K562 (cell line): ENCODE measurements at regions not wholly inside any gene's neighbourhood (a gene's known extent, or its start where the extent isn't known, plus 50 kb on each side); places are given as distances from the start of the nearest gene placed in this dataset.

Experiments used
- CHD2 ChIP-seq: IDR thresholded peaks from 2 replicates; pipeline ENCODE4 v1.6.1; 2011; ENCODE audit warnings: low read depth, low read length
- DDX20 ChIP-seq: fragments of 450-650 bp; IDR thresholded peaks from 2 replicates; pipeline ENCODE4 v1.6.1; 2016; ENCODE audit warnings: missing genetic modification characterization, low read depth, mild to moderate bottlenecking, missing compliant biosample characterization, moderate library complexity
- FOSL1 ChIP-seq: fragments of 200-800 bp; sonication (Bioruptor generic); conservative IDR thresholded peaks from 2 replicates; pipeline ENCODE4 v1.6.1; 2016; ENCODE audit warnings: missing genetic modification characterization, missing compliant biosample characterization
- HEY1 ChIP-seq: fragments of 250-450 bp; sonication (Bioruptor Pico); IDR thresholded peaks from 2 replicates; pipeline ENCODE4 v1.5.0; 2020; ENCODE audit warnings: mild to moderate bottlenecking, moderate library complexity, borderline replicate concordance
- MAFK ChIP-seq: IDR thresholded peaks from 2 replicates; pipeline ENCODE4 v1.6.1; 2011; ENCODE audit warnings: low read length, improper control_type of control experiment
- PYGO2 ChIP-seq: fragments of 450-650 bp; IDR thresholded peaks from 2 replicates; pipeline ENCODE4 v1.6.1; 2016; ENCODE audit warnings: mild to moderate bottlenecking, missing genetic modification characterization, moderate library complexity, missing compliant biosample characterization
- RFX1 ChIP-seq: fragments of 450-650 bp; IDR thresholded peaks from 2 replicates; pipeline ENCODE4 v1.6.1; 2016; ENCODE audit warnings: mild to moderate bottlenecking, moderate library complexity
- RHOXF2B ChIP-seq: fragments of 250-450 bp; sonication (Bioruptor Pico); conservative IDR thresholded peaks from 2 replicates; pipeline ENCODE4 v1.5.1; 2021
- SMC3 ChIP-seq: conservative IDR thresholded peaks from 2 replicates; pipeline ENCODE4 v1.6.1; 2011; ENCODE audit warnings: low read depth, low read length, improper control_type of control experiment; ENCODE audit not compliant: insufficient read depth
- SNRNP70 ChIP-seq: fragments of 200-400 bp; formaldehyde crosslinking; optimal IDR thresholded peaks from 2 replicates; pipeline ENCODE3; 2017; ENCODE audit warnings: low read depth, low read length
- ZC3H4 ChIP-seq: sonication (generic); formaldehyde crosslinking; IDR thresholded peaks from 2 replicates; pipeline ENCODE4 v1.9.0; 2021; ENCODE audit warnings: missing genetic modification reagents, borderline replicate concordance
- ZFPM2 ChIP-seq: fragments of 250-450 bp; sonication (Bioruptor Pico); IDR thresholded peaks from 2 replicates; pipeline ENCODE4 v1.5.1; 2022; ENCODE audit warnings: mild to moderate bottlenecking
- ZFX ChIP-seq: sonication (generic); formaldehyde crosslinking; IDR thresholded peaks from 2 replicates; pipeline ENCODE4 v1.8.0; 2022; ENCODE audit warnings: mild to moderate bottlenecking, missing genetic modification reagents, moderate library complexity
- ZNF143 ChIP-seq: sonication (generic); formaldehyde crosslinking; IDR thresholded peaks from 2 replicates; pipeline ENCODE4 v1.9.0; 2022; ENCODE audit warnings: mild to moderate bottlenecking, missing genetic modification reagents
- ZNF224 ChIP-seq: sonication (generic); formaldehyde crosslinking; IDR thresholded peaks from 2 replicates; pipeline ENCODE4 v1.8.0; 2022; ENCODE audit warnings: mild to moderate bottlenecking, missing genetic modification reagents
- TF ChIP-seq, protein P1 (sequence below), 2 experiments: fragments of 450-650 bp; formaldehyde crosslinking in 1 of 2; IDR thresholded peaks; 2 replicates each; pipeline versions ENCODE4 v1.4.0 to v1.6.1; 2014 to 2020; ENCODE audit warnings: mild to moderate bottlenecking in 2 of 2, borderline replicate concordance in 1 of 2, low read depth in 1 of 2
- TF ChIP-seq, protein P2 (sequence below): fragments of 250-450 bp; sonication (Bioruptor Pico); IDR thresholded peaks from 2 replicates; pipeline ENCODE4 v1.8.0; 2021; ENCODE audit warnings: moderate library complexity, mild to moderate bottlenecking, inconsistent platforms
- TF ChIP-seq, protein P3 (sequence below), 2 experiments: fragments of 450-650 bp; conservative IDR thresholded peaks; 2 replicates each; pipeline ENCODE4 v1.6.1; 2017; ENCODE audit warnings: mild to moderate bottlenecking in 2 of 2, moderate library complexity in 2 of 2

DNA sequence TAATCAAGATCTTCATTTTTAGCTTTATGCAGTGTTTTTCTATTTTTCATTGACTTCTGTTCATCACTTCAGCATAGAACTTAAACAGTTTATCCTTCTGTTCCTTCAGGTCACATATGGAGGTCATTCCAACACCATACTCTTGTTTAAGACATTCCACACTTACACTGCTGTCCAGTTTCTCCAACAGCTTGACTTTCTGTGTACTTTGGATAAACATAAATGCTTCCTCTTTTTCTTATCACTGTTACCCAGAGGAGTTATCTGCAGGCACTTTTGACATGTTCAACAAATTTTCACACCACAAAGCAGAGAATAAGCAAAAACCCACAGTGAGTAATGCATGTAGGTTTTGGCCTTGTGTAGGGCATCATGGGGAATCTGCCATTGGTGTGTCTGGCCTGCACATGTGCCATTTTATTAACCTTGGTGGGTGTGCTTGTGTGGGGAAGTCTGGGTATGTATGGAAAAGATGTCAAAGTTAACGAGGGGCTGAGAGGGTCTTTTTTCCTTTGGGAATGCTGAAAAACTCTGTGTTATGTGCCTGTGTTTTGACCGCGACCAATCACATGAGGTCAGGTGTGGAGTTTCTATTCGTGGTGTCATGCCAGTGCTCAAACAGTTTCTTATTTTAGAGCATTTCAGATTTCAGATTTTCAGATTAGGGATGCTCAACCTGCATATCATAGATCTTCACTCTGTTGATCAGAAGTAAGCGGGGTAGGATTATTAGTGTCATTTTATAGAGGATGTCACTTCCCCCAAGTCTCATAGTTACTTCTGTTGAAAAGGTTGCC, 53.9 kb upstream of the ACVR1 start (continued):
- TF ChIP-seq, protein P1, sequence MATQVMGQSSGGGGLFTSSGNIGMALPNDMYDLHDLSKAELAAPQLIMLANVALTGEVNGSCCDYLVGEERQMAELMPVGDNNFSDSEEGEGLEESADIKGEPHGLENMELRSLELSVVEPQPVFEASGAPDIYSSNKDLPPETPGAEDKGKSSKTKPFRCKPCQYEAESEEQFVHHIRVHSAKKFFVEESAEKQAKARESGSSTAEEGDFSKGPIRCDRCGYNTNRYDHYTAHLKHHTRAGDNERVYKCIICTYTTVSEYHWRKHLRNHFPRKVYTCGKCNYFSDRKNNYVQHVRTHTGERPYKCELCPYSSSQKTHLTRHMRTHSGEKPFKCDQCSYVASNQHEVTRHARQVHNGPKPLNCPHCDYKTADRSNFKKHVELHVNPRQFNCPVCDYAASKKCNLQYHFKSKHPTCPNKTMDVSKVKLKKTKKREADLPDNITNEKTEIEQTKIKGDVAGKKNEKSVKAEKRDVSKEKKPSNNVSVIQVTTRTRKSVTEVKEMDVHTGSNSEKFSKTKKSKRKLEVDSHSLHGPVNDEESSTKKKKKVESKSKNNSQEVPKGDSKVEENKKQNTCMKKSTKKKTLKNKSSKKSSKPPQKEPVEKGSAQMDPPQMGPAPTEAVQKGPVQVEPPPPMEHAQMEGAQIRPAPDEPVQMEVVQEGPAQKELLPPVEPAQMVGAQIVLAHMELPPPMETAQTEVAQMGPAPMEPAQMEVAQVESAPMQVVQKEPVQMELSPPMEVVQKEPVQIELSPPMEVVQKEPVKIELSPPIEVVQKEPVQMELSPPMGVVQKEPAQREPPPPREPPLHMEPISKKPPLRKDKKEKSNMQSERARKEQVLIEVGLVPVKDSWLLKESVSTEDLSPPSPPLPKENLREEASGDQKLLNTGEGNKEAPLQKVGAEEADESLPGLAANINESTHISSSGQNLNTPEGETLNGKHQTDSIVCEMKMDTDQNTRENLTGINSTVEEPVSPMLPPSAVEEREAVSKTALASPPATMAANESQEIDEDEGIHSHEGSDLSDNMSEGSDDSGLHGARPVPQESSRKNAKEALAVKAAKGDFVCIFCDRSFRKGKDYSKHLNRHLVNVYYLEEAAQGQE (IDR thresholded peaks at IDR 0.05; ENCODE audit: borderline replicate concordance): peak; percentile 78; the same call in 1 of the 2 replicates
- TF ChIP-seq, protein P1 (CRISPR knock-in tag; IDR thresholded peaks at IDR 0.05; ENCODE audit: low read depth): 0 out of 2 replicates have a peak, but pooled peaks have one; percentile 55
- TF ChIP-seq ZNF224 (CRISPR knock-in tag) (no peak), RHOXF2B (CRISPR knock-in tag) (peak; percentile 76; the same call in 1 of the 2 replicates), CHD2 (peak; percentile 6; the same call in 1 of the 2 replicates), HEY1 (peak; percentile 98), MAFK (peak; percentile 73), SNRNP70 (no peak), PYGO2 (peak; percentile 98), ZFX (peak; percentile 81), FOSL1 (tag) (peak; percentile 99), RFX1 (no peak; the same call in 1 of the 2 replicates), ZNF143 (CRISPR knock-in tag) (peak; percentile 77), ZC3H4 (CRISPR knock-in tag) (no peak), DDX20 (tag) (peak; percentile 88), SMC3 (no peak), ZFPM2 (CRISPR knock-in tag) (no peak)
- TF ChIP-seq, protein P2, sequence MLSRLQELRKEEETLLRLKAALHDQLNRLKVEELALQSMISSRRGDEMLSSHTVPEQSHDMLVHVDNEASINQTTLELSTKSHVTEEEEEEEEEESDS (CRISPR knock-in tag): no peak
- TF ChIP-seq, protein P3, sequence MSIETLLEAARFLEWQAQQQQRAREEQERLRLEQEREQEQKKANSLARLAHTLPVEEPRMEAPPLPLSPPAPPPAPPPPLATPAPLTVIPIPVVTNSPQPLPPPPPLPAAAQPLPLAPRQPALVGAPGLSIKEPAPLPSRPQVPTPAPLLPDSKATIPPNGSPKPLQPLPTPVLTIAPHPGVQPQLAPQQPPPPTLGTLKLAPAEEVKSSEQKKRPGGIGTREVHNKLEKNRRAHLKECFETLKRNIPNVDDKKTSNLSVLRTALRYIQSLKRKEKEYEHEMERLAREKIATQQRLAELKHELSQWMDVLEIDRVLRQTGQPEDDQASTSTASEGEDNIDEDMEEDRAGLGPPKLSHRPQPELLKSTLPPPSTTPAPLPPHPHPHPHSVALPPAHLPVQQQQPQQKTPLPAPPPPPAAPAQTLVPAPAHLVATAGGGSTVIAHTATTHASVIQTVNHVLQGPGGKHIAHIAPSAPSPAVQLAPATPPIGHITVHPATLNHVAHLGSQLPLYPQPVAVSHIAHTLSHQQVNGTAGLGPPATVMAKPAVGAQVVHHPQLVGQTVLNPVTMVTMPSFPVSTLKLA (conservative IDR thresholded peaks at IDR 0.05): peak; percentile 77 to 90
